Superior temporal gyrus (tissue), 1 donor: ENCODE measurements at regions not wholly inside any gene's neighbourhood (a gene's known extent, or its start where the extent isn't known, plus 50 kb on each side); places are given as distances from the start of the nearest gene placed in this dataset.
A peak's percentile ranks its signal among the peaks of the same experiment; 100 is the strongest.
"Not testable (repeated sequence)": the region's sequence is repeated elsewhere in the genome, so short reads cannot be mapped to it uniquely, and the experiment has no call there.

Experiments
- DNase-seq: peaks from one replicate; pipeline ENCODE4 v3.0.0-alpha.2; 2016; ENCODE audit errors: extremely low spot score

GRCh38 chr9:713091-713490 lies 128.4 kb upstream of the DMRT1 start:
- no peak for DNase-seq

DNA sequence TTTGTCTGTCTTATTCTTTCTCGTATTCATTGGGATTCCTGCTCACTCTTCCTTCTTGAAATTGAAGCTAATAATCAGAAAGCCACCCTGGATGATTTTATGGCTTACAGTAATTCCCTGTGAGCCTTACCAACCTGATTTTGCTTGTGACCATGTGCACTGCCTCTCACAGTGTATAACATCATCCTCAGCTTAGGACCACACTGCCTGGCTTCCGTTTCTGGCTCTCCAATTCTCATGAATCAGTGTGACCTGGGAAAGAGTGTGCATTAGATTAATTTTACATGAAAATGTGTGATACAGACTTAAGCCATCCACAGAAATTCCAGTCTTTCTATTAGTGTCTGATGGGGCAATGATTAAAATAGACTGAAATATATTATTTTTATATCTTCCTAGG lies 126.8 kb upstream of the DMRT1 start:
- no peak for DNase-seq

DNA sequence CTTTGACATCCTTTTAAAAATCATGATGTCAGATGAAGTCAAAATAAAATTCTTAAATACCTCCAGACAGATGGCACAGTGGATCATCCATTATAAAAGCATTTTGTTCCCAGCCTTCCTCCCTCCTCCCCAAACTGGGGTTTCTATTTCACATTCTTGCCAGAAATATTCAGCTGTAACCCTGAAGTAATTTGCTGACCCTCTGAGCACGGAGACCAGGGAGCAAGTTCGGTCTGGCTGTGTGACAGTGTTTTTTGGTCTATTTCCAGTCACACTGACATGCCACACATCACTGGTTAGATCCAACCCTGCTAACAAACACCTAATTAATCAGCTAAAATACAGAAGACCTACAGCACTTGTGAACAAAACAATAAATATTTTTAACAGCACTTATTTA lies 126.2 kb upstream of the DMRT1 start:
- no peak for DNase-seq

- DNase-seq: peak; percentile 90
Observed at GRCh38 chr9:715743-716400, 125.6 kb upstream of the DMRT1 start.

GRCh38 chr9:717722-718121 lies 123.8 kb upstream of the DMRT1 start:
- DNase-seq: no peak

DNA sequence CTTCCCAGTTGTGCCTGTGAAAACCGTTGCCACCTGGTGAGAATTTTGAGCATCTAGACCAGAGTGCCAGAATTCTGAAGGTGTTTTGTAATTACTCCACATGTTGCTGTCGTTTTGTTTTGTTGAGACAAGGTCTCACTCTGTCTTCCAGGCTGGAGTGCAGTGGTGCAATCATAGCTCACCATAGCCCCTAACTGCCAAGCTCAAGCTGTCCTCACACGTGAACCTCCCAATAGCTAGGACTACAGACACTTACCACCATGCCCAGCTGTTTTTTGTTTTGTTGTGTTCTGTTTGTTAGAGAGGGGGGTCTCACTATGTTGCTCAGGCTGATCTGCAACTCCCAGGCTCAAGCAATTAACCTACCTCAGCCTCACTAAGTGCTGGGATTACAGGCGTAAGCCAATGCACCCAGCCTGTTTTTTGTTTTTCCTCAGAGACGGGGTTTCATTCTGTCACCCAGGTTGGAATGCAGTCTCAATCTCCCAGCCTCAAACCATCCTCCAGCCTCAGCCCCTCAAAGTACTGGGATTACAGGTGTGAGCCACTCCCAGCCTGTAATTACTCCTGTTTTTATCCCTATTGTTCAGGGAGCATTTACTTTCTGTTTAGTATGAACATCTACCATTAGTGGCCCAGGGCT lies 121.1 kb upstream of the DMRT1 start:
- DNase-seq: no peak

GRCh38 chr9:722388-722980 lies 119.0 kb upstream of the DMRT1 start:
- DNase-seq: no peak

GRCh38 chr9:724461-724860 lies 117.0 kb upstream of the DMRT1 start:
- DNase-seq: not testable (repeated sequence)

DNA sequence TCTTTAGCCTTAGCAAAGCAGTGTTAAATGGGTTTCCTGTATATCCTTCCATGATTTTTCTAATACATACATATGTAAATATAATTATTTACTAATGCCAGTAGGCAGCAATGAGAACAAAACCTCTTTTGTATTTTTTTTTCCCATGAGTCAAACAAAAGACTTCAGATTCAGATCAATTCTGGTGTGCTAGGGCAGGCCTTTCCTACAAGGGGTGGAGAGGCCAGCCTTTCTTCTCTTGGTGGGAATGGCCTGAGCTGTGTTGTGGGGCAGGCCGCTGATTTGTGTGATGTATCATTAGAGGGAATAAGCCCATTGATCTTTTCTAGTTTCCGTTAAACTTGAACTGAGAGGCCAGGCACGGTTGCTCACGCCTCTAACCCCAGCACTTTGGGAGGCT lies 115.5 kb upstream of the DMRT1 start:
- peak; percentile 85 for DNase-seq

- DNase-seq: no peak
Observed at GRCh38 chr9:727767-728166, 113.7 kb upstream of the DMRT1 start.

- DNase-seq: no peak
Observed at GRCh38 chr9:728535-728934, 113.0 kb upstream of the DMRT1 start.

DNA sequence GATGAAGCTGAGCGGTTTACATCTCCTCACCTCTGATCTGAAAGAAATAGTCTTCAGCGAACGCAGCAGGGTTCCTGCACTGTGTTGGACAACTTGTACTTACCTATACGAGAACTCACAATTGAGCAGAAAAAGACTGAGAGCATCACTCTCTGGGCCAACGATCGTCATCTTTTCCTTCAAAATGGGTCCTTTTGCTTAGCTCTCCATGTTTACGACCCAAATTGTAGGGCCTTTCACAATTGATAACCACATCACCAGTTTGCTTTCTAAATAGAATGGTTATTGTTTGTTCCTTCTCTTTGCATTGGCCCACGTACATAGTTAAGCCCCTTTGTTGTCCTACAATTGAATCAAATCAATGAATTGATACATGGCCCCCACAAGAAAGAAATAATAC lies 110.0 kb upstream of the DMRT1 start:
- DNase-seq: peak; percentile 60

DNA sequence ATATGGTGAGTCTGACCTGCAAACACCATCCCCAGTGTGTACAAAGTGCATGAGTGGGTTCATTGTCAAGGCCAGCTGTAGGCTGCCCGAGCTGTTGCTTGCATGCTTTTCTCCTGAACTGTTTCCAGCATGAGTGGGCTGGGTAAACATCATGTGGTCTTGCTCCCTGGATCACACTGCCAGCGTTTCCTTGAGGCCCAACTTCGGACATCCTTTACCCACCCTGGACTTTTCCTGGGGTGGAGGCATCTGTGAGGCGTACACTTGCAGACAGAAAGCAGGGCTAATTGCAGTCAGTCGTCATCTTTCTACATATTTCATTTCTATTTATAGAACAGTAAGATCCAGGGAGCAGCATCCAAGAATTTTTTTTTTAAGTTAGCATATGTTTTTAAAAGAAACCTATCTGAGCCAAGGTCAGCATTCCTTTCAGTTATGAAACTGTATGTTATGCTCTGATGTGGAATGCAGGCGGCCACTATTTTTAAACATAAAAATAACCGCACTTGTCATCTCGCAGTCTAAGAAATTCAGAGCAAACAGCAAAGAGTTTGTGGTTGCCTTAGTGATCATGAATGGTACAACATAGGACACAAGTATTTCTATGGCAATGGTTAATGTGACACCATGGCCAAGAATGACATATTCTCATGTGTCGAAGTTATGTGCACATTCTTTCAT lies 106.5 kb upstream of the DMRT1 start:
- DNase-seq: peak; percentile 88

GRCh38 chr9:737400-738120 lies 103.9 kb upstream of the DMRT1 start:
- DNase-seq: no peak

DNA sequence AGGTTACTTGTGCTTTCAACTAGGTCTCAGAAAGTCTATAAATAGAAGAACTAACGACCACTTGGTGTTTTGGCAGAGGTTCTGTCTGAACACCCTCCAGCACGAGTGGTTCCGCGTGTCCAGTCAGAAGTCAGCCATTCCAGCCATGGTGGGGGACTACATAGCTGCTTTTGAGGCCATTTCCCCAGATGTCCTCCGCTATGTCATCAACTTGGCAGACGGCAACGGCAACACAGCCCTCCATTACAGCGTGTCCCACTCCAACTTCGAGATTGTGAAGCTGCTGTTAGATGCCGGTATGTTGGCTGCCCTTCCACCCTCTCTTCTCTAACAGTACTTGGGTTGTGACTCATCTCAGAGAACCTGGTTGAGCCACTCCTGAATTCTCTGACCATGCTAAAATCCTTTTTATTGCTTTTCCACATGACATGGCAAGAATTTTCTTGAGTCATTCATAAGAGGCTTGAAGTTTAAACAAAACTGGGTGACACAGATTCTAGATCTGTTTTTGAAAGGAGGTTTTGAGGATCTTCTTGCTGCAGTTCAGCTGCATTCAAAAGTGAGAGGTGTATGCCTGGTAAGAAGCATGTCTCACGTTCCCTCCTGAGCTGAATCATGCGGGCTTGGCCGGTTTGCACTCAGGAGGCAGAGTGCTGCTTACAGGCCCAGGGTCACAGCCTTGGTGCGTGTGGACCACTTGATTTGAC lies 103.1 kb upstream of the DMRT1 start:
- no peak for DNase-seq

- DNase-seq: no peak
Observed at GRCh38 chr9:739362-739761, 102.1 kb upstream of the DMRT1 start.

DNA sequence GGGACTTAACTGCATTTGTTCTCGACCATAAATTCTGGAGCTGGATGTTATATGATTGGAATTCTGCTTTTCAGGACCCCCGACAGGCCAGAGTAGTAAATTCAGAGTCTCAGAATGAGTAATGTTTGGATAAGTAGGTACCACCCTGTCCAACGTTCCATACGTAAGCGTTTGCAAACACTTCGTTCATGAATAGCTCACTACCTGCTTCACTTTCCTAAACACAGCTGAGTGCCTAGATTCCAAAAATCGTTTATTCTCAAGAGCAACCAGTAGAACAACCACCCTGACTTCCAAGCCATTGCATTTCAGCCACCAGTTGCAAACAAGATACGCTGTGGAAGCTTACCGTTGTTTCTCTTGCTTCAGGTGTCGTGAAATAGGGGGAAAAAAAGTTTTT lies 101.3 kb upstream of the DMRT1 start:
- DNase-seq: no peak

DNA sequence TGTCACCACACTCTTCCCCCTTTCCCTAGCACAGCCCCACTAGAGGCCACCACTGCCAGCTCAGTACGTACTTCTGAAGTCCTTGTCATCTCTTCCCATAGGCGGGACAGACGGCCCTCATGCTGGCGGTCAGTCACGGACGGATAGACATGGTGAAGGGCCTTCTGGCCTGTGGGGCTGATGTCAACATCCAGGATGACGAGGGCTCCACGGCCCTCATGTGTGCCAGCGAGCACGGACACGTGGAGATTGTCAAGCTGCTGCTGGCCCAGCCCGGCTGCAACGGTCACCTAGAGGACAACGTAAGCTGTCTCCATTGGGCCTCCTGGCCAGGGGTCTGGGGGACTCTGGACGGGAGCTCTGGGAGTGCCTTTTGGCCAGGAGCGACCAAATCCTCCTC lies 99.4 kb upstream of the DMRT1 start:
- no peak for DNase-seq

DNA sequence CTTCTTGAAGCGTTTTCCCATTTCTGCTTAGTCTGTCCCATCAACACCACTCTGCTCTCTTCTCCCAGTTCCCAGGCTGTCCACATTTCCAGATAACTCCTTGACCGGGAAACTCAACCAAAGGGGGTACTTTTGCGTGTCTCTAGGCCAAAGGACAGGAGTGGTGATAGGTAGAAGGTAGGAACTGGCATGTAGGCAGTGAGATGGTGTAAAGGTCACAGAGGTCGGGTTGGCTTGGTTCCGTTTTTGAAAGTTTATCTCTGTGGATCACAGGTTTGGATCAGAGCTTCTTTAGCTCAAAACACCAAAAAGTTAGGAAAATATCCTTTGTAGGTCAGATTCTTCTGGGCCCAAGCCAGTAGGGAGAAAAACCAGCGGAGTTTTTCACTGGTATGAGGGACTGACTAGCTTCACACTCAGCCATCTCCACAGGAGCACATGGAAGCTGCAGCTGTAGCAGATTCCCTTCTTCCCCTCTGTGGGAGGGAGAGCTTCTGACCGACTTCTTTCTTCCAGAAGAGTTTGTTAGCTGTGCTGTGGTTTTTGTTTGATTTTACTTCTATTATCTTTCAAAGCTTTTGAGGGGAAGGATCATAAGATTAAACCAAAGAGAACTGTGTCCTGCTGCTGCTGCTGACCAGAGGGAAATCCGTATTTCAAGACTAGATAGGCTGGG lies 98.4 kb upstream of the DMRT1 start:
- DNase-seq: no peak

GRCh38 chr9:744046-744712 lies 97.3 kb upstream of the DMRT1 start:
- no peak for DNase-seq
